Loucy (cell line): ENCODE measurements at regions not wholly inside any gene's neighbourhood (a gene's known extent, or its start where the extent isn't known, plus 50 kb on each side); places are given as distances from the start of the nearest gene placed in this dataset.
"Not testable (repeated sequence)": the region's sequence is repeated elsewhere in the genome, so short reads cannot be mapped to it uniquely, and the experiment has no call there.

Experiments used
- CTCF ChIP-seq: fragments of 200-600 bp; sonication (generic); conservative IDR thresholded peaks from 2 replicates; pipeline ENCODE4 v1.5.1; 2014; ENCODE audit warnings: mild to moderate bottlenecking, antibody characterized with exemption, low read length
- EZH2phosphoT487 ChIP-seq: fragments of 200-600 bp; IDR thresholded peaks from 2 replicates; pipeline ENCODE4 v1.6.1; 2018; ENCODE audit warnings: antibody characterized with exemption, mild to moderate bottlenecking, moderate library complexity, borderline replicate concordance

GRCh38 chr6:11880156-11880555, 101.6 kb upstream of the ADTRP start:
- TF ChIP-seq CTCF, EZH2phosphoT487: not testable (repeated sequence)
